ENCODE measurements at regions not wholly inside any gene's neighbourhood (a gene's known extent, or its start where the extent isn't known, plus 50 kb on each side); places are given as distances from the start of the nearest gene placed in this dataset.

DNA sequence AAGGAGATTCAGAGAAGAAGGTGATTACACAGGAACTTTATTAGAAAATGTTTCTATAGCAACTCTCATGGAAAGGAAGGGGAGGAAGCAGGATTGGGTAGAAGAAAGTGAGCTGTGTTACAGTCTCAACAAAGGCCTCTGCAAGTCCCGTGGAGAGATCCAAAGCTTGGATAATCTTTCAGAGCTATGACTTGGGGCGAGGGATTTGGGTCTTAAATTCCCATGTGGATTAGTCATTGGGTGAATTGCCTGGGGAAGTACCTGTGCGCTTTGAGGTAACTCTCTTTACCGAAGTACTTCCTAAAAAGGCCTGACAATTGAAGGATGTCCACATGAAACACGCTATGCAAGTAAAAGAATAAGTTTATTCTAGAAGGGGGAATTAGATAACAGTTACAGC is 133.8 kb upstream of the ANKRD50 start:
- TF ChIP-seq, protein P1, sequence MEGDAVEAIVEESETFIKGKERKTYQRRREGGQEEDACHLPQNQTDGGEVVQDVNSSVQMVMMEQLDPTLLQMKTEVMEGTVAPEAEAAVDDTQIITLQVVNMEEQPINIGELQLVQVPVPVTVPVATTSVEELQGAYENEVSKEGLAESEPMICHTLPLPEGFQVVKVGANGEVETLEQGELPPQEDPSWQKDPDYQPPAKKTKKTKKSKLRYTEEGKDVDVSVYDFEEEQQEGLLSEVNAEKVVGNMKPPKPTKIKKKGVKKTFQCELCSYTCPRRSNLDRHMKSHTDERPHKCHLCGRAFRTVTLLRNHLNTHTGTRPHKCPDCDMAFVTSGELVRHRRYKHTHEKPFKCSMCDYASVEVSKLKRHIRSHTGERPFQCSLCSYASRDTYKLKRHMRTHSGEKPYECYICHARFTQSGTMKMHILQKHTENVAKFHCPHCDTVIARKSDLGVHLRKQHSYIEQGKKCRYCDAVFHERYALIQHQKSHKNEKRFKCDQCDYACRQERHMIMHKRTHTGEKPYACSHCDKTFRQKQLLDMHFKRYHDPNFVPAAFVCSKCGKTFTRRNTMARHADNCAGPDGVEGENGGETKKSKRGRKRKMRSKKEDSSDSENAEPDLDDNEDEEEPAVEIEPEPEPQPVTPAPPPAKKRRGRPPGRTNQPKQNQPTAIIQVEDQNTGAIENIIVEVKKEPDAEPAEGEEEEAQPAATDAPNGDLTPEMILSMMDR (IDR thresholded peaks at IDR 0.05): no peak
- no peak for TF ChIP-seq POLR2A (IDR thresholded peaks at IDR 0.05)
